COR-L47 (cell line): ENCODE measurements at regions not wholly inside any gene's neighbourhood (a gene's known extent, or its start where the extent isn't known, plus 50 kb on each side); places are given as distances from the start of the nearest gene placed in this dataset.

Experiments
- DNase-seq: peaks from one replicate; lab custom pipeline; 2025; lab: John Stamatoyannopoulos, UW

- DNase-seq, result no peak
These were observed 105.5 kb upstream of the CPLX2 start for GRCh38 chr5:175765858-175766257.

- no peak for DNase-seq
These were observed 104.4 kb upstream of the CPLX2 start for GRCh38 chr5:175766963-175767362.

- peak; percentile 75 for DNase-seq
These were observed 98.4 kb upstream of the CPLX2 start for GRCh38 chr5:175772747-175773533.

- DNase-seq, result no peak
These were observed 97.8 kb upstream of the CPLX2 start for GRCh38 chr5:175773534-175774070.

- no peak for DNase-seq
These were observed 96.0 kb upstream of the CPLX2 start for GRCh38 chr5:175775416-175775815.

- DNase-seq, result peak; percentile 96
These were observed 92.4 kb upstream of the CPLX2 start for GRCh38 chr5:175778951-175779503.

GRCh38 chr5:175783739-175784138 lies 87.6 kb upstream of the CPLX2 start:
- DNase-seq, result no peak

- no peak for DNase-seq
These were observed 87.1 kb upstream of the CPLX2 start for GRCh38 chr5:175784230-175784629.

GRCh38 chr5:175785681-175786080 lies 85.7 kb upstream of the CPLX2 start:
- no peak for DNase-seq

- no peak for DNase-seq
These were observed 83.1 kb upstream of the CPLX2 start for GRCh38 chr5:175788155-175788787.

GRCh38 chr5:175789670-175790069 lies 81.7 kb upstream of the CPLX2 start:
- DNase-seq, result no peak

GRCh38 chr5:175790796-175791195 lies 80.6 kb upstream of the CPLX2 start:
- DNase-seq, result no peak

- DNase-seq, result no peak
These were observed 75.4 kb upstream of the CPLX2 start for GRCh38 chr5:175795959-175796358.

GRCh38 chr5:175796536-175797499 lies 74.6 kb upstream of the CPLX2 start:
- DNase-seq, result peak; percentile 80

GRCh38 chr5:175797521-175798038 lies 73.8 kb upstream of the CPLX2 start:
- DNase-seq, result peak; percentile 58

GRCh38 chr5:175798626-175799025 lies 72.8 kb upstream of the CPLX2 start:
- DNase-seq, result no peak

GRCh38 chr5:175800656-175801081 lies 70.7 kb upstream of the CPLX2 start:
- DNase-seq, result no peak

GRCh38 chr5:175802361-175802760 lies 69.0 kb upstream of the CPLX2 start:
- DNase-seq, result no peak

GRCh38 chr5:175803254-175803653 lies 68.1 kb upstream of the CPLX2 start:
- DNase-seq, result no peak

- no peak for DNase-seq
These were observed 67.5 kb upstream of the CPLX2 start for GRCh38 chr5:175803736-175804454.
